ENCODE measurements at regions not wholly inside any gene's neighbourhood (a gene's known extent, or its start where the extent isn't known, plus 50 kb on each side); places are given as distances from the start of the nearest gene placed in this dataset.

- peak; percentile 51 for DNase-seq (ENCODE audit: low read depth)
- no peak for TF ChIP-seq CTCF (IDR thresholded peaks at IDR 0.05; ENCODE audit: insufficient read depth, low read depth, low read length)
- H3K4me3 ChIP-seq (ENCODE audit: low read depth, low read length), result no peak overlapping the region
Measured at GRCh38 chr2:235217846-235218245, 266.0 kb downstream of the SH3BP4 start.

GRCh38 chr2:235218486-235218907, 266.7 kb downstream of the SH3BP4 start:
- H3K4me3 ChIP-seq (ENCODE audit: low read depth, low read length), result no peak overlapping the region
- no peak for DNase-seq (ENCODE audit: low read depth)
- no peak for TF ChIP-seq CTCF (IDR thresholded peaks at IDR 0.05; ENCODE audit: insufficient read depth, low read depth, low read length)

GRCh38 chr2:235219048-235219447, 267.2 kb downstream of the SH3BP4 start:
- DNase-seq (ENCODE audit: low read depth), result no peak

GRCh38 chr2:235220331-235220730, 268.5 kb downstream of the SH3BP4 start:
- DNase-seq (ENCODE audit: low read depth), result no peak
- no peak overlapping the region for H3K4me3 ChIP-seq (ENCODE audit: low read depth, low read length)
- TF ChIP-seq CTCF (IDR thresholded peaks at IDR 0.05; ENCODE audit: insufficient read depth, low read depth, low read length), result no peak

More at GRCh38 chr2:235219048-235219447, 267.2 kb downstream of the SH3BP4 start:
- TF ChIP-seq CTCF (IDR thresholded peaks at IDR 0.05; ENCODE audit: insufficient read depth, low read depth, low read length), result no peak
- H3K4me3 ChIP-seq (ENCODE audit: low read depth, low read length), result no peak overlapping the region

- H3K4me3 ChIP-seq (ENCODE audit: low read depth, low read length), result no peak overlapping the region
- peak; percentile 19 for DNase-seq (ENCODE audit: low read depth)
- TF ChIP-seq CTCF (IDR thresholded peaks at IDR 0.05; ENCODE audit: insufficient read depth, low read depth, low read length), result no peak
Measured at GRCh38 chr2:235223011-235223410, 270.8 kb upstream of the AGAP1 start.

GRCh38 chr2:235224410-235224809, 269.4 kb upstream of the AGAP1 start:
- H3K4me3 ChIP-seq (ENCODE audit: low read depth, low read length), result no peak overlapping the region
- no peak for DNase-seq (ENCODE audit: low read depth)
- no peak for TF ChIP-seq CTCF (IDR thresholded peaks at IDR 0.05; ENCODE audit: insufficient read depth, low read depth, low read length)

GRCh38 chr2:235225261-235225660, 268.6 kb upstream of the AGAP1 start:
- no peak overlapping the region for H3K4me3 ChIP-seq (ENCODE audit: low read depth, low read length)
- no peak for DNase-seq (ENCODE audit: low read depth)
- TF ChIP-seq CTCF (IDR thresholded peaks at IDR 0.05; ENCODE audit: insufficient read depth, low read depth, low read length), result no peak
